Activated CD8-positive, alpha-beta T cell treated with anti-CD3 and anti-CD28 coated beads for 36 hours (primary cell): ENCODE measurements at regions not wholly inside any gene's neighbourhood (a gene's known extent, or its start where the extent isn't known, plus 50 kb on each side); places are given as distances from the start of the nearest gene placed in this dataset.
A peak's percentile ranks its signal among the peaks of the same experiment; 100 is the strongest.

Experiments
- ATAC-seq: fragments of 200-7000 bp; cut with Tn5 transposase; one replicate; pipeline ENCODE4 v1.10.0; 2021; ENCODE audit warnings: mild to moderate bottlenecking, moderate library complexity
- CTCF ChIA-PET: fragments of 350-600 bp; sonication (Branson Sonifier 250); formaldehyde crosslinking; loops from one replicate; lab custom pipeline; 2021; ENCODE audit warnings: antibody characterized with exemption; lab: Charles Lee
- POLR2A ChIA-PET: fragments of 350-600 bp; sonication (Branson Sonifier 250); formaldehyde crosslinking; loops from one replicate; lab custom pipeline; 2021; ENCODE audit warnings: antibody characterized with exemption; lab: Charles Lee
- DNase-seq: peaks from one replicate; pipeline ENCODE4 v3.0.0-alpha.2; 2020
- H3K27ac Mint-ChIP-seq: one replicate; pipeline ENCODE4 v1.8.0; 2021; ENCODE audit warnings: mild to moderate bottlenecking, mixed read lengths
- H3K27me3 Mint-ChIP-seq: one replicate; pipeline ENCODE4 v1.8.0; 2021; ENCODE audit warnings: mixed read lengths
- H3K36me3 Mint-ChIP-seq: one replicate; pipeline ENCODE4 v1.8.0; 2021; ENCODE audit warnings: low read depth, mixed read lengths
- H3K4me1 Mint-ChIP-seq: one replicate; pipeline ENCODE4 v1.8.0; 2021; ENCODE audit warnings: low read depth, mixed read lengths
- H3K4me3 Mint-ChIP-seq: one replicate; pipeline ENCODE4 v1.8.0; 2021; ENCODE audit warnings: mild to moderate bottlenecking, moderate library complexity, mixed read lengths
- H3K9me3 Mint-ChIP-seq: one replicate; pipeline ENCODE4 v1.8.0; 2021; ENCODE audit warnings: mixed read lengths
- intact Hi-C: fragments of 100-400 bp; cut with micrococcal nuclease; formaldehyde crosslinking; loops from one replicate; pipeline ENCODE4 v1.10.0; 2022
- TF ChIP-seq, protein P1 (sequence below): fragments of 200-600 bp; IDR thresholded peaks from one replicate; pipeline ENCODE4 v1.8.0; 2022; ENCODE audit warnings: antibody characterized with exemption, mild to moderate bottlenecking

DNA sequence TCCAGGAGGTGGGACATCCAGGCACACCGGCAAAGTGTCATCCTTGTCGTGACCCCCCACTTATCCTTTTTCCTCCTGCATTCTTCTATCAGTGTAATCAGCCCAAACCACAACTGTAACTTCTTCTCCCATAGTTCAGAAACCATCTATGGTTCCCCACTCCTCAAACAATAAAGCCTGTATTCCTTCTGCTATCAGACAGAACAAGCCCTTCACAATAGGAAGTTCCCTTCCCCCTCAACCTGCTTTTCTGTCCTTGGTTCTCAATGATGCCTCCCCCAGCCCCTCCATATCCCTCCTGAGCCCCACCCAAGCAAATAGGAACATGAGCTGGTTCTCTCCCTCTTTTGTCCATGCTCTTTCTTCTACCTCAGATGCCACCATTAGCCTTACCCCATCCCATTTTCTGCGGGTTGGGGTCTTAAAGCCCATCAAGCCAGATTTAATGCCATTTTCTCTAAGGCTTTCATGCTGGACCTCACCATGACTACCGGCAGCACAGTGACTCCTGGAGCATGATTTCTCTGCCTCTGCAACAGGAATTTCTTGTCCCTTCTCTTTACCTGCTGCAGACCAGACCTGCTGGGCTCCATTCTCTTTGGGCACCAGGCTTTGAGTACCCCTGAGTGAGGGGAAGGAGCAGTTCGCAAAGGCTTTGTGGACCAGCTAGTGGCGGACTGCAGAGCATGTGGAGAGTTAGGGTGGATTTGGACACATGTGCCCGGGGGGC is 92.8 kb upstream of the PAX2 start:
- H3K27me3 Mint-ChIP-seq = peaks cover 61% of the 10 kb centered on the region
- POLR2A ChIA-PET = no interaction called here
- DNase-seq = no peak
- no peak for ATAC-seq
- CTCF ChIA-PET = no interaction called here
- H3K36me3 Mint-ChIP-seq = no peaks in the 10 kb centered on the region
- H3K4me3 Mint-ChIP-seq = no peak overlapping the region
- H3K4me1 Mint-ChIP-seq = peaks cover 22% of the 10 kb centered on the region
- intact Hi-C loops = no loop called here
- TF ChIP-seq, protein P1, sequence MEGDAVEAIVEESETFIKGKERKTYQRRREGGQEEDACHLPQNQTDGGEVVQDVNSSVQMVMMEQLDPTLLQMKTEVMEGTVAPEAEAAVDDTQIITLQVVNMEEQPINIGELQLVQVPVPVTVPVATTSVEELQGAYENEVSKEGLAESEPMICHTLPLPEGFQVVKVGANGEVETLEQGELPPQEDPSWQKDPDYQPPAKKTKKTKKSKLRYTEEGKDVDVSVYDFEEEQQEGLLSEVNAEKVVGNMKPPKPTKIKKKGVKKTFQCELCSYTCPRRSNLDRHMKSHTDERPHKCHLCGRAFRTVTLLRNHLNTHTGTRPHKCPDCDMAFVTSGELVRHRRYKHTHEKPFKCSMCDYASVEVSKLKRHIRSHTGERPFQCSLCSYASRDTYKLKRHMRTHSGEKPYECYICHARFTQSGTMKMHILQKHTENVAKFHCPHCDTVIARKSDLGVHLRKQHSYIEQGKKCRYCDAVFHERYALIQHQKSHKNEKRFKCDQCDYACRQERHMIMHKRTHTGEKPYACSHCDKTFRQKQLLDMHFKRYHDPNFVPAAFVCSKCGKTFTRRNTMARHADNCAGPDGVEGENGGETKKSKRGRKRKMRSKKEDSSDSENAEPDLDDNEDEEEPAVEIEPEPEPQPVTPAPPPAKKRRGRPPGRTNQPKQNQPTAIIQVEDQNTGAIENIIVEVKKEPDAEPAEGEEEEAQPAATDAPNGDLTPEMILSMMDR = no peak
- H3K27ac Mint-ChIP-seq = no peak overlapping the region
- no peaks in the 10 kb centered on the region for H3K9me3 Mint-ChIP-seq

DNA sequence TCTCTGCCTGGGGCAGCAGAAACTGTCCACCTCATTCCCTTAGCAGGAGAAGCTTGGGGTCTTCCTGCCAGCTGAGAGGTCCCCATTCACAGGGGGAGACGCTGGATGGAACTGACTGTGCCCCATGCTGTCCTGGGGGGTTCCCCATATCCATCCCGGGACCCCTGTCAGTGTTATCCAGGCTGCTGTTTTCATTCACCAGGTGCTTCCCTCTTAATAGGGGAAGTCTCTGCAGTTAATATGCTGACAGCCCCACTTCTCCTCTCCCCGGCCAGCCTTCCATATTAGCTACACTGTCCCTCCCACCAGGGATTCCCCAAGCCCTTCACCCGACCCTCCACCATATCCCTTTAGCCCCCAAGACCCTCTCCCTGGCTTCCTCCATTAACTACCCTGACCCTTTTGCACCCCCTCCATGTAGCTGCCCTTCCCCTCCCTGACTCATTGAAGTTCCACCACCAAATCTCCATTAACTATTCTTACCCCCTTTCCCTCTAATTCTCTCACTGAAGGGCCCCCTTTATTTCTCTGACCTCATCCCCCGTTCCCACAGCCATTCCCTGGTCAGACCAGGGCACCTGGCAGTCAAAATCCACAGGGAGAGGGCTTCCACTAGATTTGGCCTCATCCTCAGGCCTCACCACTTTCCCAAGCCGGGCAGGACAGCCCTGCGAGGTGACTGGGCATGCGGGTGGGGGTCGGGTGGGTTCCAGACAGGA is 92.0 kb upstream of the PAX2 start:
- Mint-ChIP-seq H3K4me3 (peak overlapping the region; percentile 34), H3K27ac (no peak overlapping the region), H3K9me3 (no peaks in the 10 kb centered on the region), H3K27me3 (peaks cover 64% of the 10 kb centered on the region), H3K36me3 (no peaks in the 10 kb centered on the region), H3K4me1 (peaks cover 24% of the 10 kb centered on the region)
- ChIA-PET POLR2A (no interaction called here), CTCF (no interaction called here)
- TF ChIP-seq, protein P1 = no peak
- DNase-seq (no peak), ATAC-seq (no peak)
- intact Hi-C loops = no loop called here

DNA sequence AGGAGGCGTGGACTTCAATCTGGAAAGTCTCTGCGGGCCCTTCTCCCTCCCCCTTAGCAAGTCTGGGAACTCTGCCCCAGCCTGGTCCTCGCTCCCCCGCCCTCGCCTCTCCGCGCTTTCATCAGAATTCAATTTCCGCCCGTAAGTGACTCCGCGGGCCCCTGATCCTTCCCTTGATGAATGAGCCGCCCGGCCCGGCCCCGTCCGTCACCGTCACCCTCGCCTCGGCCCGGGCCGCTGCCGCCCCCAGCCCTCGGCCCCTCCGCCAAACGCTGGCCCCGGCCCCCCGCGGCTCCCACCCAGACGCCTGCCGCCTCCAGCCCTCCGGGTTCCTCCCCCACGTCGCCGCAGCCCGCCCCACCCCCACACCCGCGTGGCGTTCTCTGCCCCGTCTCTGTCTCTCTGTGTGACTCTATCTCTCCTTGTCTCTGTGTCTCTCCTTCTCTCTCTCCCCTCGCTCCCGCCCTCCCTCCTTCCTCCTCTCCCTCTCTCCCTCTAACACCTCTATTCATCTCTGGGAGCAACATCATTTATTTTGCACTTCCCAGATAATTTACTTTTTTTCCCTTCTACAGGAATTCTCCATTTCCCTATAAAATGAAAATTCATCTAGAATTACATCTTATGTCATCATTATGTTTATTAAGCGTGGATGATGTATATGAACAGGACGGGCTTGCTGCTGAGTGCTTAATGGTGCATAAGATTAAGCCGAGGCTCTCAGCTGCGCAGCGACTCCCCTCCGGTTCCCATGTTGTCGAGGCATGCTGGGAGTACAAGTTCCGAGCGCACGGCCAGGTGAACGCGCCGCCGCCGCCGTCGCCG is 91.2 kb upstream of the PAX2 start:
- ChIA-PET POLR2A (no interaction called here), CTCF (no interaction called here)
- no peaks in the 10 kb centered on the region for H3K9me3 Mint-ChIP-seq
- peak; percentile 70 for DNase-seq
- H3K4me3 Mint-ChIP-seq = peak overlapping the region; percentile 68
- H3K27ac Mint-ChIP-seq = no peak overlapping the region
- intact Hi-C loops = no loop called here
- no peaks in the 10 kb centered on the region for H3K36me3 Mint-ChIP-seq
- TF ChIP-seq, protein P1 = no peak
- peak; percentile 59 for ATAC-seq
- peaks cover 26% of the 10 kb centered on the region for H3K4me1 Mint-ChIP-seq
- H3K27me3 Mint-ChIP-seq = peaks cover 63% of the 10 kb centered on the region

GRCh38 chr10:100654782-100655325 is 90.5 kb upstream of the PAX2 start:
- H3K4me3 Mint-ChIP-seq = peak overlapping the region; percentile 72
- CTCF ChIA-PET = no interaction called here
- intact Hi-C loops = no loop called here
- H3K27me3 Mint-ChIP-seq = peaks cover 65% of the 10 kb centered on the region
- H3K27ac Mint-ChIP-seq = peak overlapping the region; percentile 32
- H3K4me1 Mint-ChIP-seq = peaks cover 27% of the 10 kb centered on the region
- no peaks in the 10 kb centered on the region for H3K9me3 Mint-ChIP-seq
- ATAC-seq (peak; percentile 53), DNase-seq (peak; percentile 51)
- POLR2A ChIA-PET = no interaction called here
- H3K36me3 Mint-ChIP-seq = no peaks in the 10 kb centered on the region
- TF ChIP-seq, protein P1 = no peak
